NCI-H2081 (cell line): ENCODE measurements at regions not wholly inside any gene's neighbourhood (a gene's known extent, or its start where the extent isn't known, plus 50 kb on each side); places are given as distances from the start of the nearest gene placed in this dataset.

Experiments used
- DNase-seq, 2 experiments: peaks; one replicate each; lab custom pipeline; 2025; lab: John Stamatoyannopoulos, UW

GRCh38 chr5:175242207-175242606 is 201.8 kb downstream of the DRD1 start:
- DNase-seq, result no peak

- DNase-seq, result no peak
These were observed 205.7 kb downstream of the DRD1 start for GRCh38 chr5:175238326-175238725.

GRCh38 chr5:175236176-175236575 is 207.8 kb downstream of the DRD1 start:
- no peak for DNase-seq

- DNase-seq, result no peak
These were observed 208.6 kb downstream of the DRD1 start for GRCh38 chr5:175235251-175235960.

GRCh38 chr5:175230299-175230698 is 213.7 kb downstream of the DRD1 start:
- no peak for DNase-seq

GRCh38 chr5:175226506-175226905 is 217.5 kb downstream of the DRD1 start:
- DNase-seq, result no peak

GRCh38 chr5:175223291-175223690 is 220.7 kb downstream of the DRD1 start:
- no peak for DNase-seq

GRCh38 chr5:175222621-175223020 is 221.4 kb downstream of the DRD1 start:
- DNase-seq, result no peak

- DNase-seq, result no peak
These were observed 223.4 kb downstream of the DRD1 start for GRCh38 chr5:175220549-175220948.

- no peak for DNase-seq
These were observed 224.6 kb downstream of the DRD1 start for GRCh38 chr5:175219366-175219765.

GRCh38 chr5:175216991-175217390 is 227.0 kb downstream of the DRD1 start:
- DNase-seq, result no peak

- DNase-seq, result no peak
These were observed 228.1 kb downstream of the DRD1 start for GRCh38 chr5:175215906-175216305.

GRCh38 chr5:175214152-175214551 is 229.8 kb downstream of the DRD1 start:
- no peak for DNase-seq

- DNase-seq, result no peak
These were observed 231.8 kb downstream of the DRD1 start for GRCh38 chr5:175211956-175212756.

GRCh38 chr5:175207321-175208040 is 236.5 kb downstream of the DRD1 start:
- DNase-seq, result no peak

GRCh38 chr5:175206669-175207068 is 237.3 kb downstream of the DRD1 start:
- DNase-seq, result no peak

GRCh38 chr5:175202463-175203068 is 241.4 kb downstream of the DRD1 start:
- peak in 1 of 2 experiments; percentile 7 for DNase-seq

- no peak for DNase-seq
These were observed 242.6 kb downstream of the DRD1 start for GRCh38 chr5:175201393-175201792.

GRCh38 chr5:175195698-175196656 is 248.0 kb downstream of the DRD1 start:
- DNase-seq, result no peak

GRCh38 chr5:175181331-175181730 is 262.7 kb downstream of the DRD1 start:
- DNase-seq, result no peak

- no peak for DNase-seq
These were observed 273.1 kb downstream of the DRD1 start for GRCh38 chr5:175170899-175171298.
